CD8-positive, alpha-beta memory T cell (primary cell): ENCODE measurements at regions not wholly inside any gene's neighbourhood (a gene's known extent, or its start where the extent isn't known, plus 50 kb on each side); places are given as distances from the start of the nearest gene placed in this dataset.

ENCODE experiments used
- CTCF ChIA-PET: fragments of 350-600 bp; sonication (Branson Sonifier 250); formaldehyde crosslinking; loops from one replicate; lab custom pipeline; 2021; ENCODE audit warnings: antibody characterized with exemption; lab: Charles Lee
- POLR2A ChIA-PET: fragments of 350-600 bp; sonication (Branson Sonifier 250); formaldehyde crosslinking; loops from one replicate; lab custom pipeline; 2021; ENCODE audit warnings: antibody characterized with exemption; lab: Charles Lee
- DNase-seq, 5 donors: peaks; one replicate each; pipeline versions ENCODE4 v3.0.0 to v3.0.0-alpha.2; 2020 to 2022; ENCODE audit warnings: mixed read lengths in 1 of 5
- H3K27ac ChIP-seq: one replicate; pipeline ENCODE4 v1.7.0; 2013; ENCODE audit warnings: low read depth, mild to moderate bottlenecking, low read length, moderate library complexity
- H3K27me3 ChIP-seq: 2 replicates; pipeline ENCODE4 v1.7.0; 2013; ENCODE audit warnings: low read length, mild to moderate bottlenecking; ENCODE audit not compliant: insufficient read depth, poor library complexity, severe bottlenecking
- H3K36me3 ChIP-seq: 2 replicates; pipeline ENCODE4 v1.7.0; 2013; ENCODE audit warnings: mild to moderate bottlenecking, low read length, moderate library complexity; ENCODE audit not compliant: insufficient read depth
- H3K4me1 ChIP-seq: 2 replicates; pipeline ENCODE4 v1.7.0; 2013; ENCODE audit warnings: mild to moderate bottlenecking, low read length, moderate library complexity; ENCODE audit not compliant: insufficient read depth
- H3K4me3 ChIP-seq: 2 replicates; pipeline ENCODE4 v1.7.0; 2013; ENCODE audit warnings: mild to moderate bottlenecking, low read length
- H3K9me3 ChIP-seq: 2 replicates; pipeline ENCODE4 v1.7.0; 2013; ENCODE audit warnings: mild to moderate bottlenecking, low read length
- H3K27ac Mint-ChIP-seq, 8 donors: one replicate each; pipeline ENCODE4 v1.8.0; 2020 to 2021; ENCODE audit warnings: mixed read lengths in 8 of 8, mild to moderate bottlenecking in 6 of 8, inconsistent platforms in 3 of 8, moderate library complexity in 3 of 8
- H3K27me3 Mint-ChIP-seq, 2 donors: one replicate each; pipeline ENCODE4 v1.8.0; 2020 to 2021; ENCODE audit warnings: mixed read lengths in 2 of 2, mild to moderate bottlenecking in 1 of 2, moderate library complexity in 1 of 2
- H3K36me3 Mint-ChIP-seq, 3 donors: one replicate each; pipeline ENCODE4 v1.8.0; 2020 to 2021; ENCODE audit warnings: mixed read lengths in 3 of 3, inconsistent platforms in 1 of 3, mild to moderate bottlenecking in 1 of 3
- H3K4me1 Mint-ChIP-seq, 3 donors: one replicate each; pipeline ENCODE4 v1.8.0; 2020 to 2021; ENCODE audit warnings: mixed read lengths in 3 of 3, inconsistent platforms in 1 of 3, mild to moderate bottlenecking in 1 of 3
- H3K4me3 Mint-ChIP-seq, 7 donors: one replicate each; pipeline ENCODE4 v1.8.0; 2020 to 2021; ENCODE audit warnings: mixed read lengths in 7 of 7, mild to moderate bottlenecking in 6 of 7, moderate library complexity in 4 of 7, inconsistent platforms in 2 of 7
- H3K9me3 Mint-ChIP-seq, 5 donors: one replicate each; pipeline ENCODE4 v1.8.0; 2020 to 2022; ENCODE audit warnings: mixed read lengths in 5 of 5, mild to moderate bottlenecking in 3 of 5, moderate library complexity in 2 of 5, inconsistent platforms in 1 of 5

GRCh38 chr4:106618956-106619355 lies 250.4 kb upstream of the GIMD1 start:
- POLR2A ChIA-PET = no interaction called here
- no peaks in the 10 kb centered on the region for H3K4me1 Mint-ChIP-seq
- no peaks in the 10 kb centered on the region for H3K27me3 ChIP-seq
- H3K27ac Mint-ChIP-seq = no peak overlapping the region
- CTCF ChIA-PET = no interaction called here
- no peaks in the 10 kb centered on the region for H3K27me3 Mint-ChIP-seq
- no peaks in the 10 kb centered on the region for H3K4me1 ChIP-seq
- peaks cover 0 to 3% (median 2%) of the 10 kb centered on the region in 5 donors for H3K9me3 Mint-ChIP-seq
- no peak overlapping the region for H3K4me3 Mint-ChIP-seq
- no peak for DNase-seq
- H3K4me3 ChIP-seq = no peak overlapping the region
- H3K9me3 ChIP-seq = no peaks in the 10 kb centered on the region
- H3K27ac ChIP-seq = no peak overlapping the region
- H3K36me3 ChIP-seq = no peaks in the 10 kb centered on the region
- no peaks in the 10 kb centered on the region for H3K36me3 Mint-ChIP-seq

- no peak overlapping the region for H3K4me3 Mint-ChIP-seq
- peak overlapping the region in 1 of 8 donors; percentile 5 for H3K27ac Mint-ChIP-seq
- H3K4me1 ChIP-seq = no peaks in the 10 kb centered on the region
- CTCF ChIA-PET = no interaction called here
- no peaks in the 10 kb centered on the region for H3K36me3 Mint-ChIP-seq
- no peaks in the 10 kb centered on the region for H3K4me1 Mint-ChIP-seq
- H3K9me3 ChIP-seq = no peaks in the 10 kb centered on the region
- H3K4me3 ChIP-seq = no peak overlapping the region
- no peaks in the 10 kb centered on the region for H3K27me3 Mint-ChIP-seq
- peaks cover 0 to 9% (median 2%) of the 10 kb centered on the region in 5 donors for H3K9me3 Mint-ChIP-seq
- no peak for DNase-seq
- H3K36me3 ChIP-seq = no peaks in the 10 kb centered on the region
- POLR2A ChIA-PET = no interaction called here
- H3K27ac ChIP-seq = no peak overlapping the region
- H3K27me3 ChIP-seq = no peaks in the 10 kb centered on the region
Observed at GRCh38 chr4:106615961-106616360, 247.4 kb upstream of the GIMD1 start.

DNA sequence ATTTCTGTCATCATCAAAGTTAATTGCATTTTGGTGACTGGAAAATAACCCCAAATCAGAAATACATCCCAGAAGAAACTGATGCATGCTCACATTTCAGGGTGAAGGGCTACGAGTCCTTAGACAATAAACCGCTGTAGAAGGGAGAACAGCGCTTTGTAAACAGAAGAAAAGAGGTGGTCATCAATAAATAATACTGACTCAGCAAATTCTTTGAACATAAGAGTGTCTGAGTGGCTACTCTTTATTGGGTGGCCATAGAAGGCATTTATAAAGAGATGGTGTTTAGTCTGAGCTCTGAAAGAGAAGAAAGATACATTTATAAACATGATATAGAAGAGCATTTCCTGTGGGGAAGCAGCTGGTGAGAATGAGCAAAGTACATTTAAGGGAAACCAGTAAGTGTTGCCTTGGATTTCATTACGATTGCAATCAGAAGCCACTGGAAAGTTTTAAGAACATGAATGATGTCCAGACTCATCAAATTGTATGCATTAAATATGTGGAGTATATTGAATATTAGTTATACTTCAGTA lies 246.9 kb upstream of the GIMD1 start:
- Mint-ChIP-seq H3K4me1 (no peaks in the 10 kb centered on the region), H3K9me3 (peaks cover 0 to 9% (median 2%) of the 10 kb centered on the region in 5 donors), H3K4me3 (no peak overlapping the region), H3K27ac (peak overlapping the region in 1 of 8 donors; percentile 5), H3K27me3 (no peaks in the 10 kb centered on the region), H3K36me3 (no peaks in the 10 kb centered on the region)
- no peak overlapping the region for H3K4me3 ChIP-seq
- H3K9me3 ChIP-seq = no peaks in the 10 kb centered on the region
- H3K27me3 ChIP-seq = no peaks in the 10 kb centered on the region
- ChIA-PET POLR2A (no interaction called here), CTCF (no interaction called here)
- no peak for DNase-seq
- H3K4me1 ChIP-seq = no peaks in the 10 kb centered on the region
- H3K27ac ChIP-seq = no peak overlapping the region
- H3K36me3 ChIP-seq = no peaks in the 10 kb centered on the region

DNA sequence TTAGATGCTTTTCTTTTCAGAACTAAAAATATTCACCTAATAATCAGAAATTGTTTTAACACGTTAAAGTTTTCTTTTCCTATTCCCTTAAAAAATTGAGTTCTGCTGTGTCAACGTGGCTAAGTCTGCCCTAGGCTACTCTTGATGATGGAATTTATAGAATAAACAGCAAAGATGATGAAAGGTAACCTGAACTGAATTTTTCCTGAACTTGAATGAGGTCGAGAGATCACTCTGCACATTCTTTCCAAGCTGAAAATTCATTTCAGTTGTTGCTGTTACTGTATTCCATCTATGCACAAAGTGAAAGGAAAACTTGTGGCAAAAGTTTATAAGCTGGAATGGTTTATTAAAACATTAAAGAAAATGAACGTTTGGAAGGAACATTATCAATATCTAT lies 245.9 kb upstream of the GIMD1 start:
- Mint-ChIP-seq H3K27ac (no peak overlapping the region), H3K9me3 (peaks cover 0 to 9% (median 2%) of the 10 kb centered on the region in 5 donors), H3K27me3 (no peaks in the 10 kb centered on the region), H3K4me3 (no peak overlapping the region), H3K4me1 (no peaks in the 10 kb centered on the region), H3K36me3 (no peaks in the 10 kb centered on the region)
- no peak overlapping the region for H3K27ac ChIP-seq
- no peaks in the 10 kb centered on the region for H3K4me1 ChIP-seq
- H3K27me3 ChIP-seq = no peaks in the 10 kb centered on the region
- ChIA-PET POLR2A (no interaction called here), CTCF (no interaction called here)
- no peak overlapping the region for H3K4me3 ChIP-seq
- no peaks in the 10 kb centered on the region for H3K36me3 ChIP-seq
- H3K9me3 ChIP-seq = no peaks in the 10 kb centered on the region
- DNase-seq = no peak

DNA sequence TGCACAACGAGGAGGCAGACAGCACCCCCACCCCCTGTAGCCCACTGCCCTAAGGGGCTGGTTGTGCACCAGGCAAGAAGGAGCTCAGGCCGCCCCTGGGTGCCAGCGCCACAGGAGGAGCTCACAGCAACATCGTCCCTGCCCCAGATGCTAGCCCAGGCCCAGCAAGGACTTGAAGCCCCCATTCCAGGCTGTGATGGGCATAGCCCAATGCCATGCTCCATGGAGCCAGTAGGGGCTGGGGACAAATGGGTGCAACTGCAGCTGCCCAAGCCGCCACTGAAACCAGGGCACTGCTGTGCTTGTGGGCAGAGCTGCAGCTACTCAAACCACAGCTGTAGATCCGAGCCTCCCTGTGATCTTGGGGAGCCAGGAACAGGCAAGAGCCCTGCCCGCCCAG lies 241.3 kb upstream of the GIMD1 start:
- H3K9me3 ChIP-seq = no peaks in the 10 kb centered on the region
- no peaks in the 10 kb centered on the region for H3K27me3 ChIP-seq
- H3K27ac Mint-ChIP-seq = no peak overlapping the region
- no peaks in the 10 kb centered on the region for H3K27me3 Mint-ChIP-seq
- no peaks in the 10 kb centered on the region for H3K36me3 Mint-ChIP-seq
- H3K27ac ChIP-seq = no peak overlapping the region
- H3K36me3 ChIP-seq = no peaks in the 10 kb centered on the region
- H3K4me3 Mint-ChIP-seq = no peak overlapping the region
- ChIA-PET CTCF (no interaction called here), POLR2A (no interaction called here)
- no peak overlapping the region for H3K4me3 ChIP-seq
- no peaks in the 10 kb centered on the region for H3K4me1 ChIP-seq
- H3K4me1 Mint-ChIP-seq = no peaks in the 10 kb centered on the region
- peaks cover 0 to 26% (median 3%) of the 10 kb centered on the region in 5 donors for H3K9me3 Mint-ChIP-seq
- peak in 1 of 5 donors; percentile 34 for DNase-seq

DNA sequence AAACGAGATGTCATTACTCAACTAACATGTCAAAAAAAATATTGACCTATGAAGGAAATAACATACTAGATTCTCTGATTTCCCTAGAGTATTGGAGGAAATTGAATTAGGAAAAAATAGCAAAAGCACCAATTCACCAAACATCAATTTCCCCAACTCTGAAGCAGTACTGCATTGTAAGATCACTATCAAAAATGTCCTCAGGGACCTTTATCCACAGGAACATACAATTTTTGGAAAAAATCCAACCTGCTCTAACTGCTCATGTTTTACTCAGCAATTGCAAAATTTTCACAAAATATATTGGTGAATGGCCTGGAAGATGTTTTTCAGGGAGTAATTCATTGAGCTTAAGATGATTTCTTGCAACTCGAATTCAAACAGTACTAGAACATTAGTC lies 239.0 kb upstream of the GIMD1 start:
- Mint-ChIP-seq H3K9me3 (peaks cover 0 to 17% (median 3%) of the 10 kb centered on the region in 5 donors), H3K4me3 (no peak overlapping the region), H3K36me3 (no peaks in the 10 kb centered on the region), H3K27me3 (no peaks in the 10 kb centered on the region), H3K27ac (no peak overlapping the region), H3K4me1 (no peaks in the 10 kb centered on the region)
- ChIA-PET POLR2A (no interaction called here), CTCF (no interaction called here)
- H3K36me3 ChIP-seq = no peaks in the 10 kb centered on the region
- no peaks in the 10 kb centered on the region for H3K4me1 ChIP-seq
- H3K27me3 ChIP-seq = no peaks in the 10 kb centered on the region
- no peaks in the 10 kb centered on the region for H3K9me3 ChIP-seq
- DNase-seq = no peak
- no peak overlapping the region for H3K4me3 ChIP-seq
- no peak overlapping the region for H3K27ac ChIP-seq

DNA sequence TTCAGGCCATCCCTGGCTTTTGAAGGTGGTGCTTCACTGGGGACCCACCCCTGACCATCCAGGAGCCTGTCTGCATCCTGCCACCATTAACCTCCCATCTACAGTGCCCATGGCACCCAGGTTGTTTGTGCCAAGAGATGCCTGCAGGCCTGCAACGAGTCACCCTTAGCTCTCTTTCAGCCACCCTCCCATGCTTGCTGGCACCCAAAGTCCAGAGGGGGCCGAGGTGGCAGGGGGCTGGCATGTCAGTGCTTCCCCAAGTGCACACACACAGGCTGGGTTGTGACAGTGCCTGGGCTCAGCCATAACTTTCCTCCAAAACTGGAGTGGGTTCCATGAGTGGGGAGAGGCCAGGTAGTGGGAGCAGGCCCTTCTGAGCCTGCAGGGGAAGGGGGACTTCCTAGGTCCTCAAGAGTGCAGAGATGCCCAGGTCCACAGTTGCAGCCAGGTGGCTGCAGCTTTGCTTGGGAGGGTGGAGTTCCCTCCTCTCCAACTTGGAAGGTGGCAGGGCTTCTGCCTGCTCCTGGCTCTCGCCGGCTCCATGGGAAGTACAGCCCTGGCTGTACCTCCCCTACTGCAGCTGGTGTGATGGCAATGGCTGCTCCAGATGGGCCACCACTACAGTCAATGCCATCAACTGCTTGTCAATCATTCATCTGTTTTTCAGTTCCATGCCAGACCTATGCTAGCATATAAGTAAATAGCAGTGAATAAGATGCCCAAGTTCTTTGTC lies 235.9 kb upstream of the GIMD1 start:
- no peak overlapping the region for H3K4me3 Mint-ChIP-seq

DNA sequence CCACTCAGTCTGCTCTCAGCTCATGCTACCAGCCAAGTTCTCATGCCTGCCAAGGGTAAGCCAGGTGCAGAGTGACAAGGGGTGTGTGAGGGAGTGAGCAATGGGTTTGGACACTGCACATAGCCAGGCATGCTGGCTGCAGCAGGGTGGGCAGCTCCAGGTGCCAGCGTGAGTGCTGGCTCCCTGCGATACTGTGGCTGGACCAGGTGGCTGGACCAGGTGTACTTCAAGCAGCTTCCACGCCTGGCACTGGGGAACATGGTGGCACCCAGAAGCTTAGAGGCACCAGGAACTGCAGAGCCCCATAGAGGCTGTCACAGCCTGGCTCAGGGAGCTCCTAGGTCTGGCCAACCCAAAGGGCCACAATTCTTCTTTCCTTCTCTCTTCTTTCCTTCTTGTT lies 234.9 kb upstream of the GIMD1 start:
- no peaks in the 10 kb centered on the region for H3K27me3 ChIP-seq
- H3K4me3 ChIP-seq = no peak overlapping the region
- H3K9me3 Mint-ChIP-seq = peaks cover 0 to 14% (median 0%) of the 10 kb centered on the region in 5 donors
- no peaks in the 10 kb centered on the region for H3K4me1 Mint-ChIP-seq
- H3K9me3 ChIP-seq = no peaks in the 10 kb centered on the region
- no peaks in the 10 kb centered on the region for H3K4me1 ChIP-seq
- H3K27me3 Mint-ChIP-seq = no peaks in the 10 kb centered on the region
- DNase-seq = no peak
- H3K27ac ChIP-seq = no peak overlapping the region
- ChIA-PET POLR2A (no interaction called here), CTCF (no interaction called here)
- H3K36me3 Mint-ChIP-seq = no peaks in the 10 kb centered on the region
- H3K4me3 Mint-ChIP-seq = no peak overlapping the region
- no peaks in the 10 kb centered on the region for H3K36me3 ChIP-seq
- H3K27ac Mint-ChIP-seq = no peak overlapping the region

More for the DNA sequence above, 235.9 kb upstream of the GIMD1 start:
- H3K4me1 ChIP-seq = no peaks in the 10 kb centered on the region
- no peak for DNase-seq
- H3K27me3 ChIP-seq = no peaks in the 10 kb centered on the region
- ChIA-PET CTCF (no interaction called here), POLR2A (no interaction called here)
- Mint-ChIP-seq H3K36me3 (no peaks in the 10 kb centered on the region), H3K27me3 (no peaks in the 10 kb centered on the region), H3K4me1 (no peaks in the 10 kb centered on the region), H3K9me3 (peaks cover 0 to 17% (median 0%) of the 10 kb centered on the region in 5 donors), H3K27ac (no peak overlapping the region)
- H3K4me3 ChIP-seq = no peak overlapping the region
- H3K36me3 ChIP-seq = no peaks in the 10 kb centered on the region
- no peak overlapping the region for H3K27ac ChIP-seq
- no peaks in the 10 kb centered on the region for H3K9me3 ChIP-seq
